GM12873 (cell line): ENCODE measurements at regions not wholly inside any gene's neighbourhood (a gene's known extent, or its start where the extent isn't known, plus 50 kb on each side); places are given as distances from the start of the nearest gene placed in this dataset.

Experiments used
- CTCF ChIP-seq: IDR thresholded peaks from 2 replicates; pipeline ENCODE4 v1.5.1; 2012; ENCODE audit warnings: low read depth, mild to moderate bottlenecking, moderate library complexity, low read length, control low read depth; ENCODE audit not compliant: insufficient read depth; ENCODE audit errors: missing control alignments

GRCh38 chr2:223460774-223461211 lies 141.4 kb downstream of the SCG2 start:
- no peak for TF ChIP-seq CTCF

- TF ChIP-seq CTCF: no peak
These were observed 138.1 kb downstream of the SCG2 start for GRCh38 chr2:223464071-223464470.

GRCh38 chr2:223465793-223466192 lies 136.4 kb downstream of the SCG2 start:
- TF ChIP-seq CTCF: no peak

- no peak for TF ChIP-seq CTCF
These were observed 135.0 kb downstream of the SCG2 start for GRCh38 chr2:223467196-223467595.

- no peak for TF ChIP-seq CTCF
These were observed 132.7 kb downstream of the SCG2 start for GRCh38 chr2:223469270-223470046.

GRCh38 chr2:223470602-223471001 lies 131.6 kb downstream of the SCG2 start:
- no peak for TF ChIP-seq CTCF

- TF ChIP-seq CTCF: no peak
These were observed 129.4 kb downstream of the SCG2 start for GRCh38 chr2:223472771-223473170.

GRCh38 chr2:223474893-223475292 lies 127.3 kb downstream of the SCG2 start:
- TF ChIP-seq CTCF: no peak
